COR-L47 (cell line): ENCODE measurements at regions not wholly inside any gene's neighbourhood (a gene's known extent, or its start where the extent isn't known, plus 50 kb on each side); places are given as distances from the start of the nearest gene placed in this dataset.

ENCODE experiments used
- DNase-seq: peaks from one replicate; lab custom pipeline; 2025; lab: John Stamatoyannopoulos, UW

GRCh38 chr1:4856396-4856795, 202.0 kb downstream of the AJAP1 start:
- no peak for DNase-seq

DNA sequence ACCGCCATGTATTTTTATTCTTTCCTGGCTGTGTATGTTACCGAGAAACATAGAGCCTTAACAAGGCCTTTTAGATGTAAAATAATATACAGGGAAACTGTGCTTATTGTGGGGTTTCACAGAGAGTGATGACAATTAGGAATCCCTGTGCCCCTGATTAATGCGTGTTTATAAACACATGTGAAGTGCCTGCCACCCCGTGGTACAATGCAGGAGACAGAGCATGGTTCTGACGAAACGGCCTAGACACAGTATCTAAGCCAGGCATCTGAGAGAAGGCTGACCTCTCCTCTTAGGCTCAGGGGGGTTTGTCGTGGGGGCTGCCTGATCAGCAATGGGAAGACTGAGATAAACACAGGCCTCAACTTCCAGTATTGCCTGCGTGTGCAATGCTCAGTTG, 200.0 kb downstream of the AJAP1 start:
- DNase-seq = no peak

DNA sequence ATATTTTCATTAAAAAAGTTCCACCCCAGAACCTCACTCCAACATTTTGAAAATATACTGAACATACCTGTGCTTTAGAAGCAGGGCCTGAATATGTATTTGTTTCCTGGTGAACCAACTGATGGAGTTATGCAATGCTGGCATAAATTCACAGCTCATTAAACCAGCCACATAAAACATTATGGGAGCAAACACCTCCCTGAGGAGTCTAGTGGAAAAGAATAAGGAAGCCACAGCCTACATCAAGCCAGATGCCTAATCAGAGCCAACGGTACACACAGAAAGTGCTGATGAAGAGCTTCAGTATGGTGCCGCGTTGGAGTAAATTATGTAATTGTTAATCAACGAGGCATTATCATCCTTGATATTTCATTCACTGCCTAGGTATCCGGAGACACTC, 199.5 kb downstream of the AJAP1 start:
- no peak for DNase-seq

DNA sequence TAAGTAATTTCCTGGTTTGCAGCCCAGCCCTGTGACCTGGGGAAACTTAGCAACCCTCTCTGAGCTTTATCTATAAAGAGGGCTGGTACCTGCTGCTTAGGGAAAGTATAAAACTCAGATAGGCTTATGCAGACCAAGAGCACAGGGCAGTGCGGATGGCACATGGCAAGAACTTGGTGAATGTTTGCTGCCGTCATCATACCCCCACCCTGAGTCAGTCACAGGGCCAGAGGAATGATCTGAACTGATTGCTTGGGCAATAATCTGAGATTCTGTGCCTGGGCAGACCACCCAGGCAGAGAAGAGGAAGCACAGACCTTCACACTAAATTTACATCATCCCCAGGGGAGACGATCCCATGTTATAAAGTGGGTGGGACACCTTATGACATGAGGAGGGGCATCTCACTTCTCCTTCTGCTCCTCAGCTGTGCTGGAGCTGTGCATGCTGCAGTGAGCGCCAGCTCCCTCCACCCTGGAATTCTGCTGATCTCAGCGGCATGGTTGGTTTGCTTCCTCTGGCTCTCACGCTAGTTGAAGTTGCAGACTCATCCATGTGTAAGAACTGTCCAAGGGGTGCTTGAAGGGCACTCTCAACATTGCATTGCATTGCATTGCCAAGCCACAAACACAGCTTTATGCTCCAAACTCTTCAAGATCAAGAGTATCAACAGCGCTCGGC, 197.1 kb downstream of the AJAP1 start:
- no peak for DNase-seq

- no peak for DNase-seq
Measured at GRCh38 chr1:4848431-4848830, 194.0 kb downstream of the AJAP1 start.

DNA sequence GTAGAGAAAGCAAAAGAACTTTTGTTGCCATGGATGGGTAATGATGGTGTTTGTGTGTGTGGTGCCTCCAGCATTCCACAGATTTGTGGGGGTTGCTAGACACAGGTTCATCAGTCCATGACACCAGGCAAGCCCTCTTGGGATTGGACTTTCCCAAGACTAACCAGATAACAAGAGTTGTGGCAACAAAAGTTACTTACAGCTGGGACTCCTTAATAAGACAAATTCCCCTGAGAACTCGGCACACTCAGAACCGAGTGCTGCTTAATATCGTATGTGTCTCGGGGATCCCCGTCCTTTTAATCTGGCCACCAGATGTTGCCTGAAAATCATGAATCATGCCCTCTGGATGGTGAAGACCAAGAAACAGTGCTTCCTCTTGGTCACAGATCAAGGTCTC, 193.3 kb downstream of the AJAP1 start:
- DNase-seq = no peak
